ENCODE measurements at regions not wholly inside any gene's neighbourhood (a gene's known extent, or its start where the extent isn't known, plus 50 kb on each side); places are given as distances from the start of the nearest gene placed in this dataset.
"Not testable (repeated sequence)": the region's sequence is repeated elsewhere in the genome, so short reads cannot be mapped to it uniquely, and the experiment has no call there.

GRCh38 chr10:34058845-34059614, 724.6 kb upstream of the NRP1 start:
- no peak for DNase-seq

DNA sequence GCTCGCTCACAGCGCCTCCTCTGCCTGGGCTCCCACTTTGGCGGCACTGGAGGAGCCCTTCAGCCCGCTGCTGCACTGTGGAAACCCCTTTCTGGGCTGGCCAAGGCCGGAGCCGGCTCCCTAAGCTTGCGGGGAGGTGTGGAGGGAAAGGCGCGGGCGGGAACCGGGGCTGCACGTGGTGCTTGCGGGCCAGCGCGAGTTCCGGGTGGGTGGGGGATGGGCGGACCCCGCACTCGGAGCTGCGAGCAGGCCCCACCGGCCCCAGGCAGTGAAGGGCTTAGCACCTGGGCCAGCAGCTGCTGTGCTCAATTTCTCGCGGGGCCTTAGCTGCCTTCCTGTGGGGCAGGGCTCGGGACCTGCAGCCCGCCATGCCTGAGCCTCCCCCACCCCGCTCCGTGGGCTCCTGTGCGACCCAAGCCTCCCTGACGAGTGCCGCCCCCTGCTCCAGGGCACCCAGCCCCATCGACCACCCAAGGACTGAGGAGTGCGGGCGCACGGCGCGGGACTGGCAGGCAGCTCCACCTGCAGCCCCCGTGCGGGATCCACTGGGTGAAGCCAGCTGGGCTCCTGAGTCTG, 721.0 kb upstream of the NRP1 start:
- not testable (repeated sequence) for DNase-seq

DNA sequence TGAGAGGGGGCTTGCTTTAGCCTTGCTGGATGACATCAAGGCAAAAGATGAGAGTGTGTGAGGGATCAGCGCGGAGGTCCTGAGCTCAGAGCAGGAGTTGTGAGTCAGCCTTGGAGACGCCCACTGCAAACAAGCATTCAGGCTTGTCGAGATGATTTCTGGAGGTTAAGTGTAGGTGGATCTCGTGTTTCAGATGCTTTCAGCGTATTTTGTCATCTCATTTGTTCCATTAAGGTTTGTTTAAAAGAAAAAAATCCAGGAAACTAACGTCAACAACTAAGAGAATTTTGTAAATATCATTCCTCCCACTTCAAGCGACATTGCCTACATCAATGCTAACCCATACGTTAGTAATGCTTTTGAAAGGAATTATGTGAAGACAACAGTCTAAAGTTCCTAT, 715.4 kb upstream of the NRP1 start:
- no peak for DNase-seq

DNA sequence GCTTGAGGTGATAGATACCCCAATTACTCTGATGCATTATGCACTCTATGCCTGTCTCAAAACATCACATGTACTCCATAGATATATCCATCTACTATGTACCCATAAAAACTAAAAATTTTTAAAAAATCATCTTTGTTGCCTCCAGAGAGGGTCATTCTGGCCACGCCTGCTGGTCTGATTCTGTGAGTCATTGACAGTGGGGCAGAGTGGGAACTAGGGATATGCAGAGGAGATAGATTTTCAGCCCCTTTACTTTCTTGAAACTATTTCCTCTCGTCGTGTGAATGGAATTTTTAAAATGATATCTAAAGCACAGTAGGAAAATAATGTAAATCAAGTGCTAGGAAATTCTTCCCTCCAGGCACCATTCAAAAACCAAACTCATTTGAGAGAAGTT, 715.0 kb upstream of the NRP1 start:
- no peak for DNase-seq

- no peak for DNase-seq
These were observed 712.9 kb upstream of the NRP1 start for GRCh38 chr10:34047389-34047788.

GRCh38 chr10:34046506-34047034, 712.1 kb upstream of the NRP1 start:
- DNase-seq, result no peak

- DNase-seq, result no peak
These were observed 711.2 kb upstream of the NRP1 start for GRCh38 chr10:34045571-34046190.

DNA sequence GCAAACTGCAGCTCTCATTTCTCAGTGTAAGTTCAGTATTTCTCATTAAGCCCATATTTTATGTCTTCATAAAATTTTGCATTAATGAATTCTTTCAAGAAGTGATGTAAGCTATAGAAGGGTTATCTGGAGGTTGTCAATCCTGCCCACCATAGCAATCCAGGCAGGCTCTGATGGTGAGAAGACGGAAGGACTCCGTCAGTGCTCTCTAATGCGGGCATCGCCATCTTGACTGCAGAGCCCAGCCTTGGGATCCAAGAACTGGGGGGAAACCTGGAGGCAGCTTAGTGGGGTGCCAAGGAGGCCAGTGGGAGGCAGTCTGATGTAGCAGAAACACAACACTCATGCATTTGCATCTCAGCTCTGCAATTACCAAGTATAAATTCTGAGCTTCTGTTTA, 707.4 kb upstream of the NRP1 start:
- no peak for DNase-seq

- no peak for DNase-seq
These were observed 703.0 kb upstream of the NRP1 start for GRCh38 chr10:34037499-34037898.

DNA sequence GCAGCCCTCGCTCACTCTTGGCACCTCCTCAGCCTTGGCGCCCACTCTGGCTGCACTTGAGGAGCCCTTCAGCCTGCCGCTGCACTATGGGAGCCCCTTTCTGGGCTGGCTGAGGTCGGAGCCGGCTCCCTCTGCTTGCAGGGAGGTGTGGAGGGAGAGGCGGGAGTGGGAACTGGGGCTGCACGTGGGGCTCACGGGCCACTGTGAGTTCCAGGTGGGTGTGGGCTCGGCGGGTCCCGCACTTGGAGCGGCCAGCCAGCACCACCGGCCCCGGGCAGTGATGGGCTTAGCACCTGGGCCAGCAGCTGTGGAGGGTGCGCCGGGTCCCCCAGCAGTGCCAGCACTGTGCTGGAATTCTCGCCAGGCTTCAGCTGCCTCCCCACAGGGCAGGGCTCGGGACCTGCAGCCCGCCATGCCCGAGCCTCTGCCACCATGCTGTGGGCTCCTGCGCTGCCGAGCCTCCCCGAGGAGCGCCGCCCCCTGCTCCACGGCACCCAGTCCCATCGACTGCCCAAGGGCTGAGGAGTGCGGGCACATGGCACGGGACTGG, 700.8 kb upstream of the NRP1 start:
- DNase-seq, result not testable (repeated sequence)

DNA sequence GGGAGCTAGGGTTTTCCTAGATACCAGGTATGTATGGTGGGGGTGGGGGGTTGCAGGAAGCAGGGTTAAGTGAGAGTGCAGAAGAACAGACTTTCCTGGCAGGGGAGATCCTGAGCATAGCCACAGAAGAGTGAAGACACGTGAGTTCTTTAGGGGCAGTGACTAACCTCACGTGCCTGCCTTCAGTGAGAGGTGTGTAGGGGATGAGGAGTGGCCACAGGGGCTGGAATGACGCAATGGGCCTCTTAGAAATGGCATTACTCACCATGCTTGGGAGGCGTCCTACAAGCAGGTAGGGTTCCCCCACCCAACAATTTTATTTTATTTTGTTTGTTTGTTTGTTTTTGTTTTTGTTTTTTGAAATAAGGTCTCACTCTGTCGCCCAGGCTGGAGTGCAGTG, 698.6 kb upstream of the NRP1 start:
- DNase-seq, result no peak

- DNase-seq, result no peak
These were observed 698.1 kb upstream of the NRP1 start for GRCh38 chr10:34032564-34032963.

GRCh38 chr10:34031400-34031799, 696.9 kb upstream of the NRP1 start:
- no peak for DNase-seq

DNA sequence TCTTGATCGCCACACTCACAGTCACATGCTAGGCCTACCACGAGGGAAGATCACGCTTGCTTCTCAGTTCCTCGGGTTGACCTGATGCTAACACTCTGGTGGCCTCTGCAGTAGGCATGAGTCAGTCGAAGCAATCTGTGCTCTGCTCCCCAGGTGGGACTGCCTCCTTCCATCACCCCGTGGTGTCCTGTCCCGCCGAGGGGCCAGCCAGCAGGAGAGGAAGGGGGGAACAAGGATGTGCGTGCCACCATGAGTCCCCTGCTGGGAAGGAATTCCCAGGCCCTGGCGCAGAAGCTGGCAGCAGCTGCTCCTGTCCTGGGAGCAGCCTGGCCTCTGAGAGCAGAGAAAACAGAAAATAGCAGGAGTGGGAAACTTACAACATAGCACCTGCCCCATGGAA, 695.0 kb upstream of the NRP1 start:
- no peak for DNase-seq

DNA sequence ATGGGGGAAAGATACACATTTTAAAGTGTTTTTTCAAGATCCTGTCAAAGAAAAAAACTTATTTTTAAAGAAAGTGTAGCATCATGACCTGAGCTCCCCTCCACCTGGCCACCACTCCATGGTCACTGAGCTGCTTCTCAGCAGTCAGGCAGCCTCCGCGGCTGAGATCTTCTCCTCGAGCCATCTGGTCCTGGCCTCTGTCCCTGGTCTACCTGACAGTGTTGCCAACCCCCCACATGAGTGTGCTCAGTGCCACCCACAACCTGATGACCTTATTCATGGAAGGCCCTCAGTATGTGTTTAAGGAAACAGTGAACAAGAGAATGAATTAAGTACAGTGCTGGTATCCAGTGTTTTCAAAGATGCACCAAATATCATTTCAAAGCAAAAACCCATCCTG, 694.5 kb upstream of the NRP1 start:
- no peak for DNase-seq

DNA sequence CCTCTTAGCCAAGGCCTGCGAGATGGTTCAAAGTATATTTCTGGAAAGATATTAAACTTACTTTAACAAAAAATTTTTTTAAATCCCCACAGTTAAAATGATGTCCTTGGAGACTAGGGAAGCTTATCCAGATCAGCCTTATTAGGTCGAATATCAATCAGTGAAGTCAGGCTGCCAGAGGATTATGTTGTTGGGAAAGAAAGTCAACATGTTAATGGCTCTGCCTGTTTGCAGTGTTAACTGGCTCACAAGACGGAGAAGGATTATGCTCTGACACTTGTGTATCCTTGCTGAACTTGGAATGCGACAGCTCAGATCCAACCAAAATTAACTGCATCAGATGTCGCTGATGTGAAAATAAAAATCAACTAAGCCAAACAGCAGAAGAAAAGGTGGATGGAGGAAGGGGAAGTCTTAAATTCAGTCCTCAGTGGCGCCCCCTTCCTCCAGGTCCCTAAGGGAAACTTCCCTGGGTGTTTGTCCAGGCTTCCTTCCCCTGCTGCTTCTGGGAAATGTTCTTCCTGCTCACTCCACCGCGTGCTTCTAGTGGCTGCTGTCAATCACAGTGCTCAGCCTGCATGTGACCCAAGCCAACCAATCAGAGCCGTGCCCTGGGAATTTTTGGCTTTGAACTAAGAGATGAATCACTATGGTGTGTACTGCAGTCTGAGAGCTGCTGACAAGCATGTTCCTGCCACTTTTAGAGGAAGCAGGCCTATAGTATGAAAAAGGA, 690.4 kb upstream of the NRP1 start:
- no peak for DNase-seq

GRCh38 chr10:34024282-34024681, 689.8 kb upstream of the NRP1 start:
- no peak for DNase-seq

GRCh38 chr10:34022195-34022594, 687.7 kb upstream of the NRP1 start:
- DNase-seq, result no peak

DNA sequence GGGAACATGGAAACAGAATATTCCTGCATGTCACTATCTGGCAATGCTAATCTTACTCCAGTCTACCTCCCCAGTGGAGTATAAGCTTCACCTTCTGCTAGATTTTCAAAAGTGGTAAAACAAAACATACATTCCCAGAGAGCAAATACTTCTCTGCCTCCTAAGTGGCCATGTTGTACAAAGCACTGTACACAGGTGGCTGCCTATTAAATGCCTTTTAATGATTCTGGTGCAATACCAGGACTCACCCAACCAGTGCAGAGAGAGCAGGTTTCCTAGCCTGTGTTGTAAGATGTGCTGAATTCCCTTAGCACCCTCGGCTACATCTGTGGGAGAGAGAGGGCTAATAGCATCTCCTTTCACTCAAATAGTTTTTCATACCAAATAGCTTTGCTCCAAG, 684.3 kb upstream of the NRP1 start:
- no peak for DNase-seq

DNA sequence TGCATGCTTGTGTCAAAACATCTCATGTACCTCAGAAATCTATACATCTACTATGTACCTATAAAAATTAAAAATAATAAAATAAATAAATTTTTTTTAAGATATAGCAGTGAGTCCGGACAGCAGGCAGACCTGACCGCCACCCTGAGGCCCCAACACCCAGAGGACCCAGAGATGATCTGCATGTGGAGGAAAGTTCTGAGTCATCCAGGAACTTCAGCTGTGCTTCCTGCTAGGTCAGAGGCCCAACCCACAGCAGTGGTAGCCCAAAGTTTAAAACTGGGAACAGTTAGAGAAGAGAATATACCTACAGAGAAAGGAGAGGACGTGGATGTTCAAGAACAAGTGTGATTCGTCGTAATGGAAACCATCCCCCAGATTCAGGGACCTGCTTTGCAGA, 683.7 kb upstream of the NRP1 start:
- DNase-seq, result no peak

DNA sequence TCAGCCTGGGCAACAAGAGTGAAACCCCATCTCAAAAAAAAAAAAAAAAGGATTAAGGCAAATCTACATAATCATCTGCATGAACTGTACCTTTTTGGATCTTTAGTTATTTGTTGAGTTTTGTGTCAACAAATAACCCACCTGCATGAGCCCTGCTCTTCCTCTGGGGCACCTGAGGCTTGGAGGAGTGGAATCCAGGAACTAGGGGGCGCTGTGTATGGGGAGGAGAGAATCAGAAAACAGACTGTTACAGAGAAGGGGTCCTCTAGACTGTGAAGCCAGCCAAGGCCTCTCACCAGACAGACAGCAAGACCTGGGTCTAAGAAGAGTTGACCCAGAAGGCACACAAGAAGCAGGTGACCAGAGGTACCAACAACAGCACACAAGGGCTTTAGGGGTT, 682.8 kb upstream of the NRP1 start:
- DNase-seq, result no peak

GRCh38 chr10:34016576-34016975, 682.1 kb upstream of the NRP1 start:
- DNase-seq, result no peak

DNA sequence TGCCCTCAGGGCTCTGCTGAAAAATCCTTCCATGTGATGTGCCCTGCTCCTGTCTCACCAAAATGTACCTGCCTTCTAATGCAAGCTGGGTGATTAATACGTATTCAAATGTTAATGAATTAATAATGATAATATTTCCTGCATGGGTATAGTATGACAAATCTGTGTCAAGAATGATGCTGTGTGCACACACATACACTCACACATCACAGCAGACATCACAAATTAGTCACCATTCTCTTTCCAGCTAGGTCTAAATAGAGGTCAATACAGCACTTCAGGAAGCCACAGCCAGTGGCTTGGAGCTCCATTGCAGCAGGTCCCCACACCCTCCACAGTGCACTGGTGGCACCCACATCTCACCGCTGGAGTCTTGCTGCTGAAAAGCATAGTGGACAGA, 681.2 kb upstream of the NRP1 start:
- DNase-seq, result no peak

All from bone marrow (tissue), 2 donors.